ENCODE measurements at regions not wholly inside any gene's neighbourhood (a gene's known extent, or its start where the extent isn't known, plus 50 kb on each side); places are given as distances from the start of the nearest gene placed in this dataset.
A peak's percentile ranks its signal among the peaks of the same experiment; 100 is the strongest.

- Histone ChIP-seq H3K4me1 (peaks cover 0 to 21% (median 0%) of the 10 kb centered on the region in 10 experiments; a peak in 5 of 20 replicates), H3K27ac (no peak overlapping the region), H3K27me3 (no peaks in the 10 kb centered on the region), H3K9ac (no peak overlapping the region), H4K20me1 (no peaks in the 10 kb centered on the region), H3K36me3 (no peaks in the 10 kb centered on the region), H3K4me2 (no peak overlapping the region), H3K4me3 (no peak overlapping the region), H3K9me3 (replicated peaks in 1 of 11) (no peaks in the 10 kb centered on the region)
- no peak for TF ChIP-seq Cebpa-rat (IDR thresholded peaks at IDR 0.05)
Measured at GRCh38 chr2:145601361-145601925, 1081.5 kb upstream of the ZEB2 start.

GRCh38 chr2:145600811-145601210 lies 1080.9 kb upstream of the ZEB2 start:
- no peak overlapping the region for H3K9ac ChIP-seq
- H3K4me2 ChIP-seq = no peak overlapping the region
- no peaks in the 10 kb centered on the region for H3K36me3 ChIP-seq
- H4K20me1 ChIP-seq = no peaks in the 10 kb centered on the region
- H3K9me3 ChIP-seq (replicated peaks in 1 of 11) = no peaks in the 10 kb centered on the region
- no peak overlapping the region for H3K27ac ChIP-seq
- TF ChIP-seq Cebpa-rat (IDR thresholded peaks at IDR 0.05) = no peak
- no peaks in the 10 kb centered on the region for H3K27me3 ChIP-seq
- peaks cover 0 to 26% (median 0%) of the 10 kb centered on the region in 10 experiments; a peak in 5 of 20 replicates for H3K4me1 ChIP-seq
- no peak overlapping the region for H3K4me3 ChIP-seq

GRCh38 chr2:145599756-145600155 lies 1079.8 kb upstream of the ZEB2 start:
- Histone ChIP-seq H3K4me1 (peaks cover 0 to 36% (median 0%) of the 10 kb centered on the region in 10 experiments; a peak in 6 of 20 replicates), H3K36me3 (no peaks in the 10 kb centered on the region), H3K9me3 (replicated peaks in 1 of 11) (no peaks in the 10 kb centered on the region), H3K4me2 (no peak overlapping the region), H3K9ac (no peak overlapping the region), H4K20me1 (no peaks in the 10 kb centered on the region), H3K27ac (no peak overlapping the region), H3K27me3 (no peaks in the 10 kb centered on the region), H3K4me3 (no peak overlapping the region)
- TF ChIP-seq Cebpa-rat (IDR thresholded peaks at IDR 0.05) = no peak

GRCh38 chr2:145598434-145598833 lies 1078.5 kb upstream of the ZEB2 start:
- no peak overlapping the region for H3K4me2 ChIP-seq
- no peak for TF ChIP-seq Cebpa-rat (IDR thresholded peaks at IDR 0.05)
- no peaks in the 10 kb centered on the region for H4K20me1 ChIP-seq
- no peak overlapping the region for H3K4me3 ChIP-seq
- H3K4me1 ChIP-seq = peaks cover 0 to 49% (median 0%) of the 10 kb centered on the region in 10 experiments; a peak in 6 of 20 replicates
- no peak overlapping the region for H3K9ac ChIP-seq
- H3K9me3 ChIP-seq (replicated peaks in 1 of 11) = no peaks in the 10 kb centered on the region
- no peaks in the 10 kb centered on the region for H3K36me3 ChIP-seq
- H3K27me3 ChIP-seq = no peaks in the 10 kb centered on the region
- no peak overlapping the region for H3K27ac ChIP-seq

- Histone ChIP-seq H3K9ac (no peak overlapping the region), H3K4me1 (peaks cover 0 to 55% (median 0%) of the 10 kb centered on the region in 10 experiments; a peak in 6 of 20 replicates), H3K36me3 (no peaks in the 10 kb centered on the region), H4K20me1 (no peaks in the 10 kb centered on the region), H3K4me3 (no peak overlapping the region), H3K27me3 (no peaks in the 10 kb centered on the region), H3K4me2 (no peak overlapping the region), H3K9me3 (replicated peaks in 1 of 11) (no peaks in the 10 kb centered on the region), H3K27ac (no peak overlapping the region)
- no peak for TF ChIP-seq Cebpa-rat (IDR thresholded peaks at IDR 0.05)
Measured at GRCh38 chr2:145597809-145598208, 1077.9 kb upstream of the ZEB2 start.

GRCh38 chr2:145597006-145597405 lies 1077.1 kb upstream of the ZEB2 start:
- Histone ChIP-seq H3K4me1 (peaks cover 0 to 61% (median 0%) of the 10 kb centered on the region in 10 experiments; a peak in 6 of 20 replicates), H3K4me2 (peak overlapping the region in 3 of 11 experiments; percentile 32 to 44 (median 33); a peak in 4 of 22 replicates), H3K9ac (no peak overlapping the region), H3K36me3 (no peaks in the 10 kb centered on the region), H4K20me1 (no peaks in the 10 kb centered on the region), H3K9me3 (replicated peaks in 1 of 11) (no peaks in the 10 kb centered on the region), H3K4me3 (no peak overlapping the region), H3K27ac (no peak overlapping the region), H3K27me3 (no peaks in the 10 kb centered on the region)
- no peak for TF ChIP-seq Cebpa-rat (IDR thresholded peaks at IDR 0.05)

GRCh38 chr2:145596416-145596815 lies 1076.5 kb upstream of the ZEB2 start:
- Histone ChIP-seq H3K4me3 (no peak overlapping the region), H3K4me1 (peaks cover 0 to 61% (median 0%) of the 10 kb centered on the region in 10 experiments; a peak in 6 of 20 replicates), H3K27ac (no peak overlapping the region), H3K36me3 (no peaks in the 10 kb centered on the region), H3K27me3 (no peaks in the 10 kb centered on the region), H3K9me3 (replicated peaks in 1 of 11) (no peaks in the 10 kb centered on the region), H4K20me1 (no peaks in the 10 kb centered on the region), H3K4me2 (peak overlapping the region in 2 of 11 experiments; percentile 32 to 44; a peak in 4 of 22 replicates), H3K9ac (no peak overlapping the region)
- TF ChIP-seq Cebpa-rat (IDR thresholded peaks at IDR 0.05) = no peak

GRCh38 chr2:145595296-145595695 lies 1075.4 kb upstream of the ZEB2 start:
- no peak for TF ChIP-seq Cebpa-rat (IDR thresholded peaks at IDR 0.05)
- no peak overlapping the region for H3K9ac ChIP-seq
- peak overlapping the region in 3 of 11 experiments; percentile 15 to 24 (median 17); a peak in 4 of 22 replicates for H3K4me2 ChIP-seq
- H3K9me3 ChIP-seq (replicated peaks in 1 of 11) = no peaks in the 10 kb centered on the region
- H4K20me1 ChIP-seq = no peaks in the 10 kb centered on the region
- no peak overlapping the region for H3K4me3 ChIP-seq
- H3K36me3 ChIP-seq = no peaks in the 10 kb centered on the region
- H3K27ac ChIP-seq = no peak overlapping the region
- H3K4me1 ChIP-seq = peaks cover 0 to 61% (median 0%) of the 10 kb centered on the region in 10 experiments; a peak in 6 of 20 replicates
- no peaks in the 10 kb centered on the region for H3K27me3 ChIP-seq

- H3K27ac ChIP-seq = no peak overlapping the region; a peak in 1 of 22 replicates
- TF ChIP-seq Cebpa-rat (IDR thresholded peaks at IDR 0.05) = no peak
- H3K4me2 ChIP-seq = peak overlapping the region in 3 of 11 experiments; percentile 31 to 37 (median 36); a peak in 4 of 22 replicates
- no peak overlapping the region for H3K4me3 ChIP-seq
- H3K36me3 ChIP-seq = no peaks in the 10 kb centered on the region
- peaks cover 0 to 61% (median 0%) of the 10 kb centered on the region in 10 experiments; a peak in 6 of 20 replicates for H3K4me1 ChIP-seq
- H3K9me3 ChIP-seq (replicated peaks in 1 of 11) = no peaks in the 10 kb centered on the region
- no peaks in the 10 kb centered on the region for H3K27me3 ChIP-seq
- H4K20me1 ChIP-seq = no peaks in the 10 kb centered on the region
- no peak overlapping the region for H3K9ac ChIP-seq
Measured at GRCh38 chr2:145593991-145594614, 1074.2 kb upstream of the ZEB2 start.
